ENCODE measurements at regions not wholly inside any gene's neighbourhood (a gene's known extent, or its start where the extent isn't known, plus 50 kb on each side); places are given as distances from the start of the nearest gene placed in this dataset.

DNA sequence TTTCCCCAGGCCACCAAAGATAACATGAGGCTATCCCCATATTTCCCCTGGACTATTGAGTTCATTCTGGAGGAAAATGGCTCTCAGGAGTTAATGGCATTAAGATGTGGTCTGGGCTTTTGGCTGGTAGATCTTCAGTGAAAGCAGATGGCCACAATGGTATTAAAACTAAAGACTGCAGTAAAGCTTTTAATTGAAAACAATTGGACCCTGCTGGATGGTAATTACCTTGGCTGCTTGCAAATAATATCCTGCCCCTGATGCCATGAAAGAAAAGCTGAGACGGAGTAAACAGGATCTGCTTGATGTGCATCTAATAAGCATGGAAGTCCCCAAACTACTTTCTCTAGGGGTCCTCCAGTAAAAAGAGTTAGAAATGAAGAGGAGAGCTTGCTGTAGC lies 255.8 kb downstream of the QKI start:
- H3K9me2 ChIP-seq (ENCODE audit: insufficient read depth, low read length): no peaks in the 10 kb centered on the region
- H3K27ac ChIP-seq (ENCODE audit: low read length): no peak overlapping the region
- no peak overlapping the region for H3K4me2 ChIP-seq (ENCODE audit: low read length)
- H3K9me3 ChIP-seq (ENCODE audit: low read length): no peaks in the 10 kb centered on the region
- no peak overlapping the region for H3K9ac ChIP-seq (ENCODE audit: low read length)
- H3K79me2 ChIP-seq (replicated peaks; ENCODE audit: insufficient read depth, low read length): no peaks in the 10 kb centered on the region
- no peaks in the 10 kb centered on the region for H3F3A ChIP-seq (ENCODE audit: insufficient read depth, low read length, poor library complexity, severe bottlenecking)
- TF ChIP-seq POLR2AphosphoS5 (IDR thresholded peaks at IDR 0.05): no peak
- no peak for TF ChIP-seq EP300 (conservative IDR thresholded peaks at IDR 0.05; ENCODE audit: poor library complexity, severe bottlenecking)
- TF ChIP-seq RAD21 (conservative IDR thresholded peaks at IDR 0.05): no peak
- TF ChIP-seq, protein P1, sequence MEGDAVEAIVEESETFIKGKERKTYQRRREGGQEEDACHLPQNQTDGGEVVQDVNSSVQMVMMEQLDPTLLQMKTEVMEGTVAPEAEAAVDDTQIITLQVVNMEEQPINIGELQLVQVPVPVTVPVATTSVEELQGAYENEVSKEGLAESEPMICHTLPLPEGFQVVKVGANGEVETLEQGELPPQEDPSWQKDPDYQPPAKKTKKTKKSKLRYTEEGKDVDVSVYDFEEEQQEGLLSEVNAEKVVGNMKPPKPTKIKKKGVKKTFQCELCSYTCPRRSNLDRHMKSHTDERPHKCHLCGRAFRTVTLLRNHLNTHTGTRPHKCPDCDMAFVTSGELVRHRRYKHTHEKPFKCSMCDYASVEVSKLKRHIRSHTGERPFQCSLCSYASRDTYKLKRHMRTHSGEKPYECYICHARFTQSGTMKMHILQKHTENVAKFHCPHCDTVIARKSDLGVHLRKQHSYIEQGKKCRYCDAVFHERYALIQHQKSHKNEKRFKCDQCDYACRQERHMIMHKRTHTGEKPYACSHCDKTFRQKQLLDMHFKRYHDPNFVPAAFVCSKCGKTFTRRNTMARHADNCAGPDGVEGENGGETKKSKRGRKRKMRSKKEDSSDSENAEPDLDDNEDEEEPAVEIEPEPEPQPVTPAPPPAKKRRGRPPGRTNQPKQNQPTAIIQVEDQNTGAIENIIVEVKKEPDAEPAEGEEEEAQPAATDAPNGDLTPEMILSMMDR (IDR thresholded peaks at IDR 0.05; ENCODE audit: poor library complexity, severe bottlenecking): no peak
- TF ChIP-seq, protein P2, sequence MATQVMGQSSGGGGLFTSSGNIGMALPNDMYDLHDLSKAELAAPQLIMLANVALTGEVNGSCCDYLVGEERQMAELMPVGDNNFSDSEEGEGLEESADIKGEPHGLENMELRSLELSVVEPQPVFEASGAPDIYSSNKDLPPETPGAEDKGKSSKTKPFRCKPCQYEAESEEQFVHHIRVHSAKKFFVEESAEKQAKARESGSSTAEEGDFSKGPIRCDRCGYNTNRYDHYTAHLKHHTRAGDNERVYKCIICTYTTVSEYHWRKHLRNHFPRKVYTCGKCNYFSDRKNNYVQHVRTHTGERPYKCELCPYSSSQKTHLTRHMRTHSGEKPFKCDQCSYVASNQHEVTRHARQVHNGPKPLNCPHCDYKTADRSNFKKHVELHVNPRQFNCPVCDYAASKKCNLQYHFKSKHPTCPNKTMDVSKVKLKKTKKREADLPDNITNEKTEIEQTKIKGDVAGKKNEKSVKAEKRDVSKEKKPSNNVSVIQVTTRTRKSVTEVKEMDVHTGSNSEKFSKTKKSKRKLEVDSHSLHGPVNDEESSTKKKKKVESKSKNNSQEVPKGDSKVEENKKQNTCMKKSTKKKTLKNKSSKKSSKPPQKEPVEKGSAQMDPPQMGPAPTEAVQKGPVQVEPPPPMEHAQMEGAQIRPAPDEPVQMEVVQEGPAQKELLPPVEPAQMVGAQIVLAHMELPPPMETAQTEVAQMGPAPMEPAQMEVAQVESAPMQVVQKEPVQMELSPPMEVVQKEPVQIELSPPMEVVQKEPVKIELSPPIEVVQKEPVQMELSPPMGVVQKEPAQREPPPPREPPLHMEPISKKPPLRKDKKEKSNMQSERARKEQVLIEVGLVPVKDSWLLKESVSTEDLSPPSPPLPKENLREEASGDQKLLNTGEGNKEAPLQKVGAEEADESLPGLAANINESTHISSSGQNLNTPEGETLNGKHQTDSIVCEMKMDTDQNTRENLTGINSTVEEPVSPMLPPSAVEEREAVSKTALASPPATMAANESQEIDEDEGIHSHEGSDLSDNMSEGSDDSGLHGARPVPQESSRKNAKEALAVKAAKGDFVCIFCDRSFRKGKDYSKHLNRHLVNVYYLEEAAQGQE (IDR thresholded peaks at IDR 0.05; ENCODE audit: borderline replicate concordance): no peak
- TF ChIP-seq SMC3 (conservative IDR thresholded peaks at IDR 0.05; ENCODE audit: poor library complexity): no peak
- TF ChIP-seq MXI1 (conservative IDR thresholded peaks at IDR 0.05; ENCODE audit: poor library complexity, severe bottlenecking): no peak
- no peak for TF ChIP-seq TAF1 (IDR thresholded peaks at IDR 0.05; ENCODE audit: low read depth)
- no peak for TF ChIP-seq EZH2 (IDR thresholded peaks at IDR 0.05; ENCODE audit: borderline replicate concordance, insufficient read depth, low read length, poor library complexity, severe bottlenecking)
- H3K36me3 ChIP-seq (ENCODE audit: insufficient read depth, low read length): no peaks in the 10 kb centered on the region
- H3K4me3 ChIP-seq (ENCODE audit: low read length): no peak overlapping the region
- H4K20me1 ChIP-seq (ENCODE audit: insufficient read depth): no peaks in the 10 kb centered on the region
- no peaks in the 10 kb centered on the region for H3K27me3 ChIP-seq (ENCODE audit: insufficient read depth, low read depth, low read length)
- no peak overlapping the region for H2AFZ ChIP-seq (ENCODE audit: low read depth, low read length)

DNA sequence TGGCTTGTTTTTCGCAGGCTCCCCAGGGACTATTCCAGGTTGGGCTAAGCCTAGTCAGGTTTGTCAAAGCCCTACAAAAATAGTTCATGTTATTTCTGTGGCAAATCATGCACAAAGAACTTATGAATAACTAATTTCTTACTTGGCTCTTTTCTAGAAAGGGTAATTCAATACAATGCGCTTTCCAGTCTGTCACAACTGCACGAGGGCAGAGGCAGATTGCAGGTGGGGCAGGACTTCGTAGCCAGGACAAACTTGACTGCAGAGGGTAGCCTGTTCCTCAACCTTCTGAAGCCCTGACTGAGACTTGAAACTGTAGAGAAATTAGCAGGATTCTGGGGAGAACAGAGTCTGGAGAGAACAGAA lies 253.5 kb downstream of the QKI start:
- H3K27ac ChIP-seq (ENCODE audit: low read length): no peak overlapping the region
- H3F3A ChIP-seq (ENCODE audit: insufficient read depth, low read length, poor library complexity, severe bottlenecking): no peaks in the 10 kb centered on the region
- no peaks in the 10 kb centered on the region for H3K36me3 ChIP-seq (ENCODE audit: insufficient read depth, low read length)
- H3K9me2 ChIP-seq (ENCODE audit: insufficient read depth, low read length): no peaks in the 10 kb centered on the region
- H4K20me1 ChIP-seq (ENCODE audit: insufficient read depth): no peaks in the 10 kb centered on the region
- no peaks in the 10 kb centered on the region for H3K79me2 ChIP-seq (replicated peaks; ENCODE audit: insufficient read depth, low read length)
- no peak overlapping the region for H3K4me3 ChIP-seq (ENCODE audit: low read length)
- H3K9me3 ChIP-seq (ENCODE audit: low read length): no peaks in the 10 kb centered on the region
- TF ChIP-seq RAD21 (conservative IDR thresholded peaks at IDR 0.05) (no peak), MXI1 (conservative IDR thresholded peaks at IDR 0.05; ENCODE audit: poor library complexity, severe bottlenecking) (no peak), EZH2 (IDR thresholded peaks at IDR 0.05; ENCODE audit: borderline replicate concordance, insufficient read depth, low read length, poor library complexity, severe bottlenecking) (no peak), SMC3 (conservative IDR thresholded peaks at IDR 0.05; ENCODE audit: poor library complexity) (no peak), TAF1 (IDR thresholded peaks at IDR 0.05; ENCODE audit: low read depth) (no peak), POLR2AphosphoS5 (IDR thresholded peaks at IDR 0.05) (no peak), EP300 (conservative IDR thresholded peaks at IDR 0.05; ENCODE audit: poor library complexity, severe bottlenecking) (no peak)
- TF ChIP-seq, protein P1 (IDR thresholded peaks at IDR 0.05; ENCODE audit: poor library complexity, severe bottlenecking): no peak
- TF ChIP-seq, protein P2 (IDR thresholded peaks at IDR 0.05; ENCODE audit: borderline replicate concordance): no peak
- no peak overlapping the region for H3K9ac ChIP-seq (ENCODE audit: low read length)
- no peak overlapping the region for H2AFZ ChIP-seq (ENCODE audit: low read depth, low read length)
- H3K4me2 ChIP-seq (ENCODE audit: low read length): no peak overlapping the region
- H3K27me3 ChIP-seq (ENCODE audit: insufficient read depth, low read depth, low read length): no peaks in the 10 kb centered on the region

All from neural cell (in vitro differentiated cells).